WERI-Rb-1 (cell line): ENCODE measurements at regions not wholly inside any gene's neighbourhood (a gene's known extent, or its start where the extent isn't known, plus 50 kb on each side); places are given as distances from the start of the nearest gene placed in this dataset.

ENCODE experiments used
- DNase-seq: peaks from one replicate; pipeline ENCODE4 v3.0.0-alpha.2; 2020
- H3K27ac ChIP-seq: fragments of 250-450 bp; sonication (Bioruptor Pico); 2 replicates; pipeline ENCODE4 v1.5.1; 2020; ENCODE audit warnings: mild to moderate bottlenecking, moderate library complexity
- H3K27me3 ChIP-seq: fragments of 250-450 bp; sonication (Bioruptor Pico); 2 replicates; pipeline ENCODE4 v1.5.1; 2021; ENCODE audit warnings: mild to moderate bottlenecking, low read depth, moderate library complexity; ENCODE audit not compliant: insufficient read depth, severe bottlenecking
- H3K36me3 ChIP-seq: fragments of 250-450 bp; sonication (Bioruptor Pico); 2 replicates; pipeline ENCODE4 v1.5.1; 2020; ENCODE audit warnings: mild to moderate bottlenecking, moderate library complexity
- H3K4me3 ChIP-seq: 2 replicates; pipeline ENCODE4 v1.5.1; 2011; ENCODE audit warnings: low read depth, mild to moderate bottlenecking, control low read depth, low read length
- H3K9me3 ChIP-seq: fragments of 250-450 bp; sonication (Bioruptor Pico); 2 replicates; pipeline ENCODE4 v1.5.1; 2021; ENCODE audit warnings: mild to moderate bottlenecking, moderate library complexity; ENCODE audit not compliant: severe bottlenecking
- TF ChIP-seq, protein P1 (sequence below): IDR thresholded peaks from 2 replicates; pipeline ENCODE4 v1.5.1; 2011; ENCODE audit warnings: low read depth, mild to moderate bottlenecking, control low read depth, inconsistent platforms, low read length

- H3K36me3 ChIP-seq = no peaks in the 10 kb centered on the region
- no peak overlapping the region for H3K27ac ChIP-seq
- no peaks in the 10 kb centered on the region for H3K27me3 ChIP-seq
- peaks cover 8% of the 10 kb centered on the region for H3K9me3 ChIP-seq
- H3K4me3 ChIP-seq = no peak overlapping the region
- peak; percentile 25 for DNase-seq
- TF ChIP-seq, protein P1, sequence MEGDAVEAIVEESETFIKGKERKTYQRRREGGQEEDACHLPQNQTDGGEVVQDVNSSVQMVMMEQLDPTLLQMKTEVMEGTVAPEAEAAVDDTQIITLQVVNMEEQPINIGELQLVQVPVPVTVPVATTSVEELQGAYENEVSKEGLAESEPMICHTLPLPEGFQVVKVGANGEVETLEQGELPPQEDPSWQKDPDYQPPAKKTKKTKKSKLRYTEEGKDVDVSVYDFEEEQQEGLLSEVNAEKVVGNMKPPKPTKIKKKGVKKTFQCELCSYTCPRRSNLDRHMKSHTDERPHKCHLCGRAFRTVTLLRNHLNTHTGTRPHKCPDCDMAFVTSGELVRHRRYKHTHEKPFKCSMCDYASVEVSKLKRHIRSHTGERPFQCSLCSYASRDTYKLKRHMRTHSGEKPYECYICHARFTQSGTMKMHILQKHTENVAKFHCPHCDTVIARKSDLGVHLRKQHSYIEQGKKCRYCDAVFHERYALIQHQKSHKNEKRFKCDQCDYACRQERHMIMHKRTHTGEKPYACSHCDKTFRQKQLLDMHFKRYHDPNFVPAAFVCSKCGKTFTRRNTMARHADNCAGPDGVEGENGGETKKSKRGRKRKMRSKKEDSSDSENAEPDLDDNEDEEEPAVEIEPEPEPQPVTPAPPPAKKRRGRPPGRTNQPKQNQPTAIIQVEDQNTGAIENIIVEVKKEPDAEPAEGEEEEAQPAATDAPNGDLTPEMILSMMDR = no peak
These were observed 70.2 kb downstream of the RND3 start for GRCh38 chr2:150417278-150417677.

DNA sequence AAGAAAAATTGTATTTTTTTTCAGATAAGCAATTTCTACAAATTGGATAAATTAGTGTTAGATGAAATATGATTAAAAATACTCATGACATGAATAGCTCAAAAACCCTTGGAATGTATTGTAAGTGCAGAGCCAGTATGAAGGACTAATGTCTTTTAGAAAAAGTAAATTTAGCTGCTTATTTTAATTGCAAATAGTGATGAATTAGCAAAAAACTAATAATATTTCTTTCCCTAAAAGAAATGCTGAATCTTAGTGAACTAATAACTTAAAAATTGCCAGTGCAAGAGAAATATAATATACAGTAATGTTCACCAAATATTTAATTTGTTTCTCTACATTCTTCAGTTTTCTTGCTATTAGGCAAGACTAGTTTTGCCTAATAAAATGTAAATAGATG is 72.4 kb downstream of the RND3 start:
- no peak for DNase-seq
- TF ChIP-seq, protein P1 = no peak
- H3K27me3 ChIP-seq = no peaks in the 10 kb centered on the region

GRCh38 chr2:150413910-150414309 is 73.6 kb downstream of the RND3 start:
- Histone ChIP-seq H3K4me3 (no peak overlapping the region), H3K27ac (no peak overlapping the region), H3K27me3 (no peaks in the 10 kb centered on the region), H3K9me3 (peaks cover 8% of the 10 kb centered on the region), H3K36me3 (no peaks in the 10 kb centered on the region)
- TF ChIP-seq, protein P1 = no peak
- no peak for DNase-seq

More for the DNA sequence above, 72.4 kb downstream of the RND3 start:
- Histone ChIP-seq H3K27ac (no peak overlapping the region), H3K36me3 (no peaks in the 10 kb centered on the region), H3K9me3 (peaks cover 8% of the 10 kb centered on the region), H3K4me3 (no peak overlapping the region)

- TF ChIP-seq, protein P1 = no peak
- no peak for DNase-seq
- Histone ChIP-seq H3K4me3 (no peak overlapping the region), H3K27ac (no peak overlapping the region), H3K36me3 (no peaks in the 10 kb centered on the region), H3K27me3 (no peaks in the 10 kb centered on the region), H3K9me3 (peaks cover 8% of the 10 kb centered on the region)
These were observed 74.1 kb downstream of the RND3 start for GRCh38 chr2:150413366-150413765.

GRCh38 chr2:150410809-150411208 is 76.7 kb downstream of the RND3 start:
- TF ChIP-seq, protein P1 = no peak
- Histone ChIP-seq H3K27ac (no peak overlapping the region), H3K27me3 (no peaks in the 10 kb centered on the region), H3K4me3 (no peak overlapping the region), H3K9me3 (no peaks in the 10 kb centered on the region), H3K36me3 (no peaks in the 10 kb centered on the region)
- no peak for DNase-seq

DNA sequence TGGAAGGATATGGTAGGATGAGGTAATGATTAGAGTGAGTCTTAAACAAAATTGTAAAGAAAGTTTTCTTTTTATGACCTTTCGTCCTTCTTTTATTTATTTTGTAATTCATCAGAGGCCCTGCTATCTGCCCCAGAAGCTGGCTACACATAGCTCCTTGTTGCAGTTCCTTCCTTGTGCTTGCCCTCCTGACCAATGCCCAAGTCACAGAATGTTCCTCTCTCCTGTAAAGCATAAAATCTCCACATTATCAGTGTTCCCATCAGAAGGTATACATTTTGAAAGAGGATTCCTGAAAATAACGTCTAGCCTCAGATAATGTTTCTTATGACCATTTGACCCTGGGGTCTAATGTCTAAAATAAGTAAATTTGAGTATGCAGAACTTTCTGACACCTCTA is 78.3 kb downstream of the RND3 start:
- no peak for DNase-seq
- no peaks in the 10 kb centered on the region for H3K9me3 ChIP-seq
- no peak overlapping the region for H3K27ac ChIP-seq
- no peak overlapping the region for H3K4me3 ChIP-seq
- TF ChIP-seq, protein P1 = no peak
- no peaks in the 10 kb centered on the region for H3K27me3 ChIP-seq
- H3K36me3 ChIP-seq = no peaks in the 10 kb centered on the region
